H9 (cell line): ENCODE measurements at regions not wholly inside any gene's neighbourhood (a gene's known extent, or its start where the extent isn't known, plus 50 kb on each side); places are given as distances from the start of the nearest gene placed in this dataset.

ENCODE experiments used
- DNase-seq: peaks from one replicate; pipeline ENCODE4 v3.0.0-alpha.2; 2017
- H2AFZ ChIP-seq: one replicate; pipeline ENCODE4 v1.6.1; 2013; ENCODE audit warnings: mild to moderate bottlenecking, low read length, control low read depth, moderate library complexity
- H2AK5ac ChIP-seq: 2 replicates; pipeline ENCODE4 v1.6.1; 2013; ENCODE audit warnings: low read length, control low read depth, mixed read lengths; ENCODE audit not compliant: insufficient read length
- H2BK120ac ChIP-seq: one replicate; pipeline ENCODE4 v1.6.1; 2013; ENCODE audit warnings: low read depth, mild to moderate bottlenecking, low read length, control low read depth, inconsistent platforms; ENCODE audit not compliant: poor library complexity, severe bottlenecking
- H2BK12ac ChIP-seq: 2 replicates; pipeline ENCODE4 v1.6.1; 2013; ENCODE audit warnings: low read length, control low read depth, mixed read lengths, low read depth; ENCODE audit not compliant: insufficient read length
- H2BK15ac ChIP-seq: 2 replicates; pipeline ENCODE4 v1.6.1; 2013; ENCODE audit warnings: low read depth, low read length, control low read depth
- H2BK20ac ChIP-seq: one replicate; pipeline ENCODE4 v1.6.1; 2013; ENCODE audit warnings: low read depth, mild to moderate bottlenecking, low read length, control low read depth, inconsistent platforms; ENCODE audit not compliant: poor library complexity, severe bottlenecking
- H2BK5ac ChIP-seq: 2 replicates; pipeline ENCODE4 v1.6.1; 2013; ENCODE audit warnings: low read length, control low read depth, mixed read lengths; ENCODE audit not compliant: insufficient read length
- H3K14ac ChIP-seq: 2 replicates; pipeline ENCODE4 v1.6.1; 2013; ENCODE audit warnings: low read length, control low read depth; ENCODE audit not compliant: insufficient read depth
- H3K18ac ChIP-seq: 2 replicates; pipeline ENCODE4 v1.6.1; 2013; ENCODE audit warnings: low read depth, mild to moderate bottlenecking, mixed read lengths, low read length, control low read depth; ENCODE audit not compliant: insufficient read length
- H3K23ac ChIP-seq: 2 replicates; pipeline ENCODE4 v1.6.1; 2013; ENCODE audit warnings: low read length, control low read depth, mixed read lengths, low read depth; ENCODE audit not compliant: insufficient read length
- H3K23me2 ChIP-seq: 2 replicates; pipeline ENCODE4 v1.6.1; 2013; ENCODE audit warnings: low read depth, mild to moderate bottlenecking, mixed read lengths, low read length, control low read depth; ENCODE audit not compliant: insufficient read length, poor library complexity, severe bottlenecking
- H3K27ac ChIP-seq: 2 replicates; pipeline ENCODE4 v1.5.1; 2013; ENCODE audit warnings: low read length, control low read depth, mixed read lengths, low read depth; ENCODE audit not compliant: insufficient read length
- H3K27me3 ChIP-seq: 2 replicates; pipeline ENCODE4 v1.6.1; 2013; ENCODE audit warnings: low read length, control low read depth, inconsistent platforms; ENCODE audit not compliant: insufficient read depth
- H3K4ac ChIP-seq: 2 replicates; pipeline ENCODE4 v1.6.1; 2013; ENCODE audit warnings: low read depth, mild to moderate bottlenecking, control low read depth, inconsistent platforms, low read length, moderate library complexity
- H3K4me1 ChIP-seq: 2 replicates; pipeline ENCODE4 v1.6.1; 2013; ENCODE audit warnings: low read length, control low read depth, inconsistent platforms; ENCODE audit not compliant: insufficient read depth
- H3K4me2 ChIP-seq: 2 replicates; pipeline ENCODE4 v1.6.1; 2013; ENCODE audit warnings: low read length, control low read depth, mixed read lengths; ENCODE audit not compliant: insufficient read length, insufficient read depth
- H3K56ac ChIP-seq: 2 replicates; pipeline ENCODE4 v1.6.1; 2013; ENCODE audit warnings: low read depth, mild to moderate bottlenecking, mixed read lengths, low read length, control low read depth; ENCODE audit not compliant: insufficient read length
- H3K79me1 ChIP-seq: 2 replicates; pipeline ENCODE4 v1.6.1; 2013; ENCODE audit warnings: low read depth, mild to moderate bottlenecking, moderate library complexity, low read length, control low read depth, inconsistent platforms; ENCODE audit not compliant: insufficient read depth, poor library complexity, severe bottlenecking
- H3K79me2 ChIP-seq: 2 replicates; pipeline ENCODE4 v1.6.1; 2013; ENCODE audit warnings: low read length, control low read depth, inconsistent platforms; ENCODE audit not compliant: insufficient read depth
- H3K9ac ChIP-seq: 2 replicates; pipeline ENCODE4 v1.6.1; 2013; ENCODE audit warnings: low read length, control low read depth, mixed read lengths; ENCODE audit not compliant: insufficient read length; ENCODE audit errors: extremely low read depth
- H3K9me3 ChIP-seq: one replicate; pipeline ENCODE4 v1.6.1; 2013; ENCODE audit warnings: low read depth, low read length, inconsistent platforms; ENCODE audit not compliant: control insufficient read depth
- H3T11ph ChIP-seq: one replicate; pipeline ENCODE4 v1.6.1; 2013; ENCODE audit warnings: mild to moderate bottlenecking, low read length, control low read depth, inconsistent platforms
- H4K20me1 ChIP-seq: one replicate; pipeline ENCODE4 v1.6.1; 2013; ENCODE audit not compliant: control insufficient read depth, insufficient read length, insufficient read depth
- H4K5ac ChIP-seq: 2 replicates; pipeline ENCODE4 v1.6.1; 2013; ENCODE audit warnings: low read depth, mild to moderate bottlenecking, mixed read lengths, low read length, control low read depth; ENCODE audit not compliant: insufficient read length
- H4K8ac ChIP-seq: replicated peaks from 2 replicates; pipeline ENCODE4 v1.6.1; 2013; ENCODE audit warnings: low read length, control low read depth, mixed read lengths, low read depth; ENCODE audit not compliant: insufficient read length
- H4K91ac ChIP-seq: 2 replicates; pipeline ENCODE4 v1.6.1; 2013; ENCODE audit warnings: low read depth, mild to moderate bottlenecking, moderate library complexity, mixed read lengths, low read length, control low read depth; ENCODE audit not compliant: insufficient read length
- H3K27ac Mint-ChIP-seq, 3 experiments: 2 replicates in 2 of 3; 3 replicates in 1 of 3; pipeline ENCODE4 v1.8.0; 2020 to 2021; ENCODE audit warnings: mixed read lengths in 3 of 3, mild to moderate bottlenecking in 1 of 3, moderate library complexity in 1 of 3
- H3K27me3 Mint-ChIP-seq: 2 replicates; pipeline ENCODE4 v1.8.0; 2021; ENCODE audit warnings: low read depth, mild to moderate bottlenecking, moderate library complexity, mixed read lengths
- H3K36me3 Mint-ChIP-seq, 3 experiments: 2 replicates in 2 of 3; 3 replicates in 1 of 3; pipeline ENCODE4 v1.8.0; 2020 to 2021; ENCODE audit warnings: low read depth in 3 of 3, mixed read lengths in 3 of 3; ENCODE audit not compliant: insufficient read depth in 1 of 3
- H3K4me1 Mint-ChIP-seq, 2 experiments: 2 replicates each; pipeline ENCODE4 v1.8.0; 2020; ENCODE audit warnings: mixed read lengths in 2 of 2
- H3K4me3 Mint-ChIP-seq, 2 experiments: 2 replicates in 1 of 2; 3 replicates in 1 of 2; pipeline ENCODE4 v1.8.0; 2020 to 2021; ENCODE audit warnings: mild to moderate bottlenecking in 2 of 2, mixed read lengths in 2 of 2, moderate library complexity in 1 of 2
- H3K9me3 Mint-ChIP-seq, 2 experiments: 2 replicates in 1 of 2; 3 replicates in 1 of 2; pipeline ENCODE4 v1.8.0; 2020; ENCODE audit warnings: mild to moderate bottlenecking in 2 of 2, mixed read lengths in 2 of 2, moderate library complexity in 1 of 2
- CTCF ChIP-seq: fragments of 200-600 bp; sonication (generic); conservative IDR thresholded peaks from 3 replicates; pipeline ENCODE4 v1.8.0; 2021; ENCODE audit warnings: antibody characterized with exemption, mild to moderate bottlenecking
- WGBS: extraction: QIAGEN DNeasy Blood & Tissue Kit; methylation state at CpG from one replicate; pipeline ENCODE4 v1.1.7; 2013; ENCODE audit warnings: missing lambda C conversion rate, low lambda C conversion rate, mixed read lengths; ENCODE audit not compliant: insufficient read length; ENCODE audit errors: extremely low coverage; 5-methylcytosine and 5-hydroxymethylcytosine counted together

- Histone ChIP-seq H3K79me1 (no peaks in the 10 kb centered on the region), H3K4ac (no peak overlapping the region), H3K27ac (no peak overlapping the region), H2AFZ (no peak overlapping the region), H3K4me2 (no peak overlapping the region), H2BK120ac (no peak overlapping the region), H3K4me1 (peaks cover 10% of the 10 kb centered on the region; the same call in 1 of the 2 replicates), H2BK12ac (no peak overlapping the region), H3K14ac (no peak overlapping the region), H2BK20ac (no peak overlapping the region), H3K9me3 (no peaks in the 10 kb centered on the region), H3K18ac (no peak overlapping the region), H4K8ac (no peak overlapping the region), H3K9ac (no peak overlapping the region), H2AK5ac (no peak overlapping the region), H2BK15ac (no peak overlapping the region), H3K79me2 (no peaks in the 10 kb centered on the region), H2BK5ac (no peak overlapping the region), H3K56ac (no peak overlapping the region), H3T11ph (no peak overlapping the region), H3K23ac (no peak overlapping the region), H4K20me1 (no peaks in the 10 kb centered on the region), H4K91ac (no peak overlapping the region), H3K27me3 (no peaks in the 10 kb centered on the region), H4K5ac (no peak overlapping the region), H3K23me2 (no peaks in the 10 kb centered on the region)
- Mint-ChIP-seq H3K27me3 (peaks cover 13% of the 10 kb centered on the region), H3K4me1 (peaks cover 39 to 44% of the 10 kb centered on the region in 2 experiments), H3K36me3 (no peaks in the 10 kb centered on the region; a peak in 1 of 7 replicates), H3K9me3 (no peaks in the 10 kb centered on the region), H3K27ac (no peak overlapping the region), H3K4me3 (no peak overlapping the region)
- no peak for TF ChIP-seq CTCF
- DNase-seq: no peak
- no CpG with 5 or more reads among the region's 2 CpGs for WGBS
Observed at GRCh38 chr5:141733198-141733597, 51.2 kb upstream of the ARAP3 start.
